DMS153 (cell line): ENCODE measurements at regions not wholly inside any gene's neighbourhood (a gene's known extent, or its start where the extent isn't known, plus 50 kb on each side); places are given as distances from the start of the nearest gene placed in this dataset.
"Not testable (repeated sequence)": the region's sequence is repeated elsewhere in the genome, so short reads cannot be mapped to it uniquely, and the experiment has no call there.

Experiments used
- DNase-seq: peaks from one replicate; lab custom pipeline; 2025; lab: John Stamatoyannopoulos, UW

- peak; percentile 52 for DNase-seq
Observed at GRCh38 chr12:28776220-28776619, 372.9 kb upstream of the FAR2 start.

GRCh38 chr12:28776913-28777422 is 372.1 kb upstream of the FAR2 start:
- peak; percentile 30 for DNase-seq

GRCh38 chr12:28777603-28778365 is 371.3 kb upstream of the FAR2 start:
- DNase-seq = peak; percentile 45

GRCh38 chr12:28780096-28780495 is 369.0 kb upstream of the FAR2 start:
- DNase-seq = no peak

- DNase-seq = no peak
Observed at GRCh38 chr12:28780960-28781359, 368.1 kb upstream of the FAR2 start.

GRCh38 chr12:28781671-28782652 is 367.1 kb upstream of the FAR2 start:
- no peak for DNase-seq

- no peak for DNase-seq
Observed at GRCh38 chr12:28782812-28783211, 366.3 kb upstream of the FAR2 start.

GRCh38 chr12:28787151-28787550 is 361.9 kb upstream of the FAR2 start:
- no peak for DNase-seq

- DNase-seq = not testable (repeated sequence)
Observed at GRCh38 chr12:28788256-28788655, 360.8 kb upstream of the FAR2 start.

- DNase-seq = no peak
Observed at GRCh38 chr12:28793581-28794151, 355.4 kb upstream of the FAR2 start.

- DNase-seq = no peak
Observed at GRCh38 chr12:28794211-28794610, 354.9 kb upstream of the FAR2 start.

- DNase-seq = no peak
Observed at GRCh38 chr12:28794786-28795185, 354.3 kb upstream of the FAR2 start.

GRCh38 chr12:28795311-28795710 is 353.8 kb upstream of the FAR2 start:
- no peak for DNase-seq

- no peak for DNase-seq
Observed at GRCh38 chr12:28799348-28799747, 349.7 kb upstream of the FAR2 start.

- DNase-seq = no peak
Observed at GRCh38 chr12:28800129-28800528, 348.9 kb upstream of the FAR2 start.

- no peak for DNase-seq
Observed at GRCh38 chr12:28802706-28803438, 346.2 kb upstream of the FAR2 start.

- no peak for DNase-seq
Observed at GRCh38 chr12:28807535-28807934, 341.5 kb upstream of the FAR2 start.

GRCh38 chr12:28811457-28811856 is 337.6 kb upstream of the FAR2 start:
- DNase-seq = no peak

- no peak for DNase-seq
Observed at GRCh38 chr12:28814246-28814645, 334.8 kb upstream of the FAR2 start.

GRCh38 chr12:28817524-28817923 is 331.6 kb upstream of the FAR2 start:
- no peak for DNase-seq

GRCh38 chr12:28824193-28824846 is 324.8 kb upstream of the FAR2 start:
- DNase-seq = no peak
